GM12892 (cell line): ENCODE measurements at regions not wholly inside any gene's neighbourhood (a gene's known extent, or its start where the extent isn't known, plus 50 kb on each side); places are given as distances from the start of the nearest gene placed in this dataset.

ENCODE experiments used
- DNase-seq: peaks from one replicate; pipeline ENCODE4 v3.0.0; 2011; ENCODE audit not compliant: insufficient read length
- FAIRE-seq: peaks from 2 replicates; lab custom pipeline; 2011; peaks lifted over from hg19 to GRCh38; lab: Jason Lieb, UNC
- POLR2A ChIP-seq: IDR thresholded peaks from 2 replicates; pipeline ENCODE4 v1.6.1; 2011; ENCODE audit warnings: low read depth, low read length, control low read depth
- POLR2AphosphoS5 ChIP-seq: IDR thresholded peaks from 2 replicates; pipeline ENCODE4 v1.6.1; 2011; ENCODE audit warnings: low read depth, low read length, control low read depth
- TAF1 ChIP-seq: IDR thresholded peaks from 2 replicates; pipeline ENCODE4 v1.6.1; 2011; ENCODE audit warnings: low read depth, mild to moderate bottlenecking, control low read depth, low read length, borderline replicate concordance

DNA sequence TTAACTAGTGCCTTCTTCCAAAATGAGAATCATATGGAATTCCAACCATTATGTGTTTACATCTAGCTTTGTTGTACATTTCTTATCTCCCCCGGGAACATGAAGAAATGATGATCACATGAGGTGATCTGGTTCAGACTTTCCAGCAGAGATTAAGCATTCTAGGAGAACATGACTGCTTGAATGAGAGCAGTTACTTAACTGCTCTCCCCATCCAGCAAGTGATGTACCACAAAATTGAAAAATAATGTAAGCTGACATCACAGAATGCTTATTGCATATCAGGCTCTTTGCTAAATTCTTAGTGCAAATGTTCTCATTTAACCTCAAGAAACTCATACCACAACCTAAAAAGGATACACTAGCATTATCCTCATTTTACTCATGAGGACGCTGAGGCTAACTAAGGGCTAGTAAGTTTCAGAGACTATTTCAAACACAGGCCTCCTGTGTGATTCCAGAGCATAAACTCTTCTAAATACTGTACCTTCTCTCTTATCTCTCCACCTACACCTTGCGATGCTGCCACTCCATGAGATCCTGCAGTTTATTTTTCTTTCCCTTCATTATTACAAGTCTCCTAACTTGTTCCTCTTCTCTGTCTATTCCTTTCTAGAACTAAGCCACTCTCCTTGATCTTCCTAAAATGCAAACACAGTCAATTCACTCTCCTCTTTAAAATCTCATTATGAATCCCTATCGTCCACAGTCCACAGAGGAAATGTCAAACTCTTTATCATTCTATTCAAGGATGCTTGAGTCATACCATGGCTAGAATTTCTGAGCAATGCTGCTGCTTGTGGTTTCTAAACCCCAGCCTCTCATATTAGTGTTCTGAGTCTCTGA lies 1224.8 kb upstream of the ZEB2 start:
- no peak for TF ChIP-seq POLR2AphosphoS5
- TF ChIP-seq TAF1, result no peak
- TF ChIP-seq POLR2A, result no peak
- FAIRE-seq (peak; percentile 17), DNase-seq (no peak)

DNA sequence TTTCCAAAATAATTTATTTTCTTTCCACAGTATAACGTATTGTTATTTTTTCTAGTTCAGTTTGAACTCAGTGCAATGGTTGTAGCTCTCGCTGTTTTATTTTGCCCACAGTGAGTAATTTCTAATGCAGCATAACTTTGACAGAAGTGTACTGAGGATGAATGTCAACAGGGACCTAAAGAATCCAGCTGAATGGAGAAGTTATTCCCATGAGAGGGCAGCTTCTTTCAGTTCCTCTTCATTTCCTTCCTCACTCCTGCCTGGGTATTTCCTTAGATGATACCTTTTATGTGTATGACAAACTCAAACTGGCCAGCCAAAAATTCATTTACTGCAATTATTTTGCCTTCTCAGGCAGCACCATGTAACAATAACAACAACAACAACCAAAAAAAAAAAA lies 1223.1 kb upstream of the ZEB2 start:
- peak; percentile 80 for FAIRE-seq
- DNase-seq, result no peak
- TF ChIP-seq POLR2AphosphoS5 (no peak), POLR2A (no peak), TAF1 (no peak)

DNA sequence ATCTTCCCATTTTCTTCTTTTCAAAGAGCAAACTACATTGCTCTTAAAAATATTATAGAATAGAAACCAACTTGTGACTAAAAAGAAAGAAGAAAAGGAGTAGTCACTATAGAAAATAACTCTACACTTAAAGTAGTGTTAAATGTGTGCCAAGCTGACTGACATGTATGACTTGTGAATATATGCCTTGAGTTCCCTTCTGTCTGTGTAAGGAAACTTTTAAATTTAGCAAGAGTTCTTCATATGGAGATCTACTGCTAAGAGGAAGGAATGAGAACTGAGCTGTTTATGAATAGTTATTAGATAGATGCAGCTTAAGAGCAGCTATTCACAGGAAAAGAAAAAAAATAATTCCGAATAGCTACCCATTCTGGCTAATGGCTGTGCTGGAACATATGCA lies 1221.7 kb upstream of the ZEB2 start:
- FAIRE-seq, result no peak
- TF ChIP-seq POLR2AphosphoS5 (no peak), TAF1 (no peak), POLR2A (no peak)
- DNase-seq, result no peak

DNA sequence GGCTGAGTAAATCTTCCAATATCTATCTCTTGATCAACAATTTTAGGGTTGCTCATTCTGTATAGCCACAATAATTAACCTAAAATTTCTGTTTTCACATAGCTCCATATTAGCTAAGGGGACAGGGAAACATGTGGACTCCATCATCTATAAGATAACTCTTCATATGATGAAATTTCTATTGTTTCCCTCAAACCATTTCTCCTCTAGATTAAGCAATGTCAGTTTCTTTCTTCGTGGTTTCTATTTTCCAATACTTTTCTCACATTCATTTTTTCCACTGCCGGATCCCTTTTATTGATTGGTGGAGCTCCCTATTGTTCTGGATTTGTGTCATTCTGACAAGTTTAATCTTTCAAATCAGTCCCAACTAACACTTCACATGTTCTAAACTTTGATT lies 1221.3 kb upstream of the ZEB2 start:
- no peak for FAIRE-seq
- DNase-seq, result no peak

DNA sequence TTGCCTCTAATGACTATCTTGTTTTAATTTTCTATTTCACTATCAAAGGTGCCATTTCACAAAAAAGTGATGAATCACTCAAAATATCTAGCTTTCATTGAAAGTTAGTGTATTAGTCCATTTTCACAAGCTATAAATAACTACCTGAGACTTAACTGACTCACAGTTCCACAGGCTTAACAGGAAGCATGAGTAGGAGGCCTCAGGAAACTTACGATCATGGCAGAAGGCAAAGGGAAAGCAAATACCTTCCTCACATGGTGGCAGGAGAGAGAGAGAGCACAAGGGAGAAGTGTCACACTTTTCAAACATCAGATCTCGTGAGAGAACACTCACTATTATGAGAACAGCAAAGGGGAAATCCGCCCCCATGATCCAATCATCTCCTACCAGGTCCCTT lies 1220.4 kb upstream of the ZEB2 start:
- FAIRE-seq (no peak), DNase-seq (no peak)

More for the DNA sequence above, 1221.3 kb upstream of the ZEB2 start:
- no peak for TF ChIP-seq TAF1
- no peak for TF ChIP-seq POLR2AphosphoS5
- no peak for TF ChIP-seq POLR2A

DNA sequence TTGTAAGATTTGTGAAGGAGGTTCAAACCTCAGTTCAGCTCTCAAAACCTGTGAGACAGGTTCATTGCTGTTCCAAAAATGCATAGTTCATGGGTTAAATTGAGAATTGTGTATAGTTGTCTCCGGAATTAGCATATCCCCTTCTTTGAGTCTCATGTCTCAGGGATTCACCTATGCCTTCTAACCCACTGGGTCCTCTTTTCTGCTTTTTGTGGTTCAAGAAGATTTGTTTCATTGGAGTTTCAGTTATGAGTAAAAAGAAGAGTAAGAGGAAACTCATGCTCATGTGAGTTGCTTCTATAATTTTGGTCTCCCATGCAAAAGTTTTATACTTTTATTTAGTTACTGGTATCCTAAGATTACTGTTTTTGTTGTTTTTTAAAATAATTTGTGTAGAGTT lies 1219.8 kb upstream of the ZEB2 start:
- no peak for TF ChIP-seq POLR2AphosphoS5
- TF ChIP-seq POLR2A, result no peak
- no peak for TF ChIP-seq TAF1
- DNase-seq, result no peak
- peak; percentile 62 for FAIRE-seq

More for the DNA sequence above, 1220.4 kb upstream of the ZEB2 start:
- TF ChIP-seq TAF1 (no peak), POLR2A (no peak), POLR2AphosphoS5 (no peak)

DNA sequence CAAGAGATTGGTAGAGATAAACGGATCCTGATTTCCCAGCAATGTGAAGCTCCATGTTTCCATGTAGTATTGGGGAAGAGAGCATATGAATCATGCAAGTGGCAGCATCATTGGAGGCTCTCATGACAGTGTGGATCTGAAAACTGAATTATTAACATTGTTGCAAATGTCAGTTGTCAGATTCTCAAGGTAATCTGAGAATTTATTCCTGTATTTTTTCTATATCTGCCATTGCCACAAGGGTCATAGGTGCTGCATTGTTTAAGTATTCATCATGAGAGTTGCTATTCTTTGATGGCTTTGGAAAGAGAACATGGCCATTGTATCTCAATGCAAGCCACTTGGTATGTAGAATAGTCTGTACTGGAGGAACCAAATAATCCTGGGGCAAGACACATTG lies 1217.0 kb upstream of the ZEB2 start:
- DNase-seq (no peak), FAIRE-seq (no peak)
- TF ChIP-seq TAF1, result no peak
- no peak for TF ChIP-seq POLR2A

DNA sequence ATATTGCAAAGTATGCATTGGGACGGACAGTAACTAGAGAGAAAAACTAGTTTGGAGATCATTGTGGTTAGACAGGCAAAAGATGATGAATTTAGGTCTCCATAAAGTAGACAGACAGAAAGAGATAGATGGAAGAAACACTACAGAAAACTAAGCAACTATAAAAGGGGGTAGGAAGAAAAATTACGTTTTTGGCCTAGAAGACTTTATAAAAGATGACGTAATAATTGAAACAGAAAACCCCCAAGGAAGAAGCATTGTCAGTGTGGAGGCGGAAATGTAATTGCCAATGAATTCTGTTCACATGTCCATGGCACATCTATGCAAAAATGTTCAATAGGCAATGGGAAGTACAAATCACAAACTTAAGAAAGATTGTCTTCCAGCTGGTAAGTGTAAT lies 1211.5 kb upstream of the ZEB2 start:
- DNase-seq, result no peak
- TF ChIP-seq POLR2AphosphoS5 (no peak), TAF1 (no peak), POLR2A (no peak)
- FAIRE-seq, result no peak

DNA sequence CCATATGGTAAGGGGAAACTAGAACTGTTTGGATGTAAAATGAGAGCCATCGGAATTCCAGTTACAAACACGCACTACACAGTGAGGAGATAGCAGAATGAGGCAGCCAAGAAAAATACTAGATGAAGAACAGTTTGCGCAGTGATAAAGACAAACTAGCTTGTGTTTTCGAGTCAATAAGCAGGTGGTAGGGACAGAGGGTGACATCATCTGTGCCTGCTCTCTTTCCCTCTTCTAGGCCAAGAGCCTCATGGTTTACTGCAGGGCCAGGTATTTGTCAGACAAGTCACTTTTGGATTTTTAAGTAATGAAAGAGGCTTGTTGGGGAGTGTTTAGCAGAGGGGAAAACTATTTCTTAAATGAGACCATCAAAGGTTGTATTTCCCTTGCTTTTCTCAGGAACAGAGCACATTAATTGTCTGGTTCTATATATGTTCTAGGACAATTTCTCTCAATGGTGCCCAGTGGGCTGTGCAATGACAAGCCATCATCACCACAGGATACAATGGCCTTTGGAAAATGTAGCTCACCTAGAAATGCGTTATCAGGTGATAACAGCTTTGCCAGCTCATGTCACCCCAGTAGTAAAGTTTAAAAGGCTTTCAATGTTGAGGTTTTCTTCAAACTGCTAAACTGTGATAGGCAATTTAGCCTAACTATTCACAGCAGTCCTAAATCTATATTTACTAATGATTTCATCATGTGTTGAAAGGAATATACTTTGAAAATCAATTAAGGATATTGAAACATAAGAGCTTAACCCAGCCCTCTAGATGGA lies 1210.3 kb upstream of the ZEB2 start:
- TF ChIP-seq TAF1, result no peak
- FAIRE-seq, result no peak
- DNase-seq, result no peak

DNA sequence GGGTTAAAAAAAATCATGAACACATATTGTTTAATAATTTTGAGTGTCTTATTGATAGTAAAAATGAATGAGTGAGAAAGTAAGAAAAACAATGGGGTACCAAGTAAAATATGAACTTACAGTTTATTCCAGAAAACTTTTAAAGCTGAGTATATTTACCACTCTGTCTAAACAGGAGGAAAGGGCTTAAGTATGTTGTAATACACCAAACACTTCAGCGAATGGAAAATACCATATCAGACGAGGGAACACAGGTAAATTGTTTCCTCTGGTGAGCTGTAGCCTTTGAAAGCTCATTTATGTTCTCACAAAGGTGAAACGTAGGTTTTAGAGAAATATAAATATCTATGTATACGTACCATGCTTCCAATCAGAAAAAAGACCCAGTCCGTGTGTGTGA lies 1209.6 kb upstream of the ZEB2 start:
- DNase-seq, result no peak
- TF ChIP-seq TAF1, result no peak
- no peak for TF ChIP-seq POLR2A
- TF ChIP-seq POLR2AphosphoS5, result no peak
- FAIRE-seq, result no peak

DNA sequence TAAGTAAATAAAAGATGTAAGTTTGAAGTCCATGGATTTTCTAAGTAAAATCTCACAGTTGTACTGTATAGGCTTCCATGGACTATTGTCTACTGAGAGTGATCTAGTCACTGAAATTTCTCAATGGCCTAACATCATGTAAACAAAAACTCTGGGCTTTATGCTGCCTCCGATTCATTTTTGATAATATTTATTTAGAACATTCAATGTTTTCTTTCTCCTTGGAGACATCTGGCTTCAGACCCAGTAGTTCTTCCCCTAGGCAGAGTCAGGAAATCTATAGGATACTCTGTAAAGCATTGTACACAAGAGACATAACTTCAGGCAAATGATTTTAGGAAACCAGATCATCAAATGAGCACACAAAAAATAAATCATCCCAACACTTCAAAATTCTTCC lies 1208.6 kb upstream of the ZEB2 start:
- FAIRE-seq (no peak), DNase-seq (no peak)
- TF ChIP-seq POLR2A (no peak), TAF1 (no peak), POLR2AphosphoS5 (no peak)

DNA sequence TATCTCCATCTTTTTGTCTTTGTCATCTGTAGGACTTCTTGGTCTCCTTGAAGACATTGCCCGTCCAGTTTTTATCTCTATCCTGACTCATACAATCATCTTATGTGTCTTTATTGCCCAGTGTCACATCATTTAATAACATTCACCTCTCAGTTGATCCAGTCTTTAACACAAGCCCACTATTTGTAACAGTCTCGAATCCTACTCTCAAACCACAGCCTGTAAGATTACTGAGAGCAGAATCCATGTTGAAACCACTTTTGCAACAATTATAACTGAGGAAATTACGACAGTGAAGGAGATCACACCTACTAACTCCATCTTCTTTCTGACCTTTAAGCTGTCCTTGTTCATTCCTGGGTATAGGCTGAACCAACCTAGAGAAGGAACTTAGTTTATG lies 1206.0 kb upstream of the ZEB2 start:
- no peak for TF ChIP-seq POLR2AphosphoS5
- TF ChIP-seq POLR2A, result no peak
- TF ChIP-seq TAF1, result no peak
- FAIRE-seq (no peak), DNase-seq (no peak)
